Rectal smooth muscle tissue (tissue), 1 donor: ENCODE measurements at regions not wholly inside any gene's neighbourhood (a gene's known extent, or its start where the extent isn't known, plus 50 kb on each side); places are given as distances from the start of the nearest gene placed in this dataset.

Experiments used
- H3K27ac ChIP-seq: one replicate; pipeline ENCODE4 v1.7.0; 2013; ENCODE audit warnings: low read depth, low read length, inconsistent platforms
- H3K27me3 ChIP-seq: one replicate; pipeline ENCODE4 v1.7.0; 2013; ENCODE audit warnings: low read length; ENCODE audit not compliant: control insufficient read depth, insufficient read depth
- H3K36me3 ChIP-seq: one replicate; pipeline ENCODE4 v1.7.0; 2013; ENCODE audit warnings: low read length; ENCODE audit not compliant: control insufficient read depth, insufficient read depth
- H3K4me1 ChIP-seq: one replicate; pipeline ENCODE4 v1.7.0; 2013; ENCODE audit warnings: low read length; ENCODE audit not compliant: control insufficient read depth, insufficient read depth
- H3K4me3 ChIP-seq: one replicate; pipeline ENCODE4 v1.7.0; 2013; ENCODE audit warnings: low read length
- H3K9ac ChIP-seq: one replicate; pipeline ENCODE4 v1.7.0; 2013; ENCODE audit warnings: low read length

GRCh38 chr12:38540156-38540555 lies 223.6 kb downstream of the ALG10B start:
- H3K4me3 ChIP-seq: no peak overlapping the region
- no peaks in the 10 kb centered on the region for H3K36me3 ChIP-seq
- no peak overlapping the region for H3K9ac ChIP-seq
- no peak overlapping the region for H3K27ac ChIP-seq
- no peaks in the 10 kb centered on the region for H3K27me3 ChIP-seq
- no peaks in the 10 kb centered on the region for H3K4me1 ChIP-seq

DNA sequence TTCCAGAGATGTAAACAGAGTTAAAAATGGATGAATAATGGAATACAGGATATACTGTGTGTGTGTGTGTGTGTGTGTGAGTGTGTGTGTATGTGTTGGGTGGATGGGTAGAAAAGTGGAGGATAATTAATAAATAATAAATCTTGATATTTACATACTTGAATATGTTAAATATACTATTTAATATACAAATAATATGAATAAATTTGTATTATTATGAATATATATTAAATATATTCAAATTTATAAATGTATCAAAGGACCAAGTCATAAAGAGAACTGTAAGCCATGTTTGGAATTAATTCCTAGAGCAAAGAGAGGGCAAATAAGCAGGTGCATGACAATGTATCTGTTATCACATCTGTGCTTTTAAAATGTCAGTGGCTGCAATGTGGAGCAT lies 225.3 kb downstream of the ALG10B start:
- Histone ChIP-seq H3K27ac (no peak overlapping the region), H3K4me1 (no peaks in the 10 kb centered on the region), H3K9ac (no peak overlapping the region), H3K4me3 (no peak overlapping the region), H3K36me3 (no peaks in the 10 kb centered on the region), H3K27me3 (no peaks in the 10 kb centered on the region)

GRCh38 chr12:38543151-38543550 lies 226.6 kb downstream of the ALG10B start:
- Histone ChIP-seq H3K9ac (no peak overlapping the region), H3K27ac (no peak overlapping the region), H3K4me3 (no peak overlapping the region), H3K36me3 (no peaks in the 10 kb centered on the region), H3K4me1 (no peaks in the 10 kb centered on the region), H3K27me3 (no peaks in the 10 kb centered on the region)

- no peak overlapping the region for H3K9ac ChIP-seq
- H3K36me3 ChIP-seq: no peaks in the 10 kb centered on the region
- H3K27me3 ChIP-seq: no peaks in the 10 kb centered on the region
- H3K4me3 ChIP-seq: no peak overlapping the region
- peak overlapping the region; percentile 14 for H3K27ac ChIP-seq
- no peaks in the 10 kb centered on the region for H3K4me1 ChIP-seq
Observed at GRCh38 chr12:38544330-38545066, 227.9 kb downstream of the ALG10B start.

DNA sequence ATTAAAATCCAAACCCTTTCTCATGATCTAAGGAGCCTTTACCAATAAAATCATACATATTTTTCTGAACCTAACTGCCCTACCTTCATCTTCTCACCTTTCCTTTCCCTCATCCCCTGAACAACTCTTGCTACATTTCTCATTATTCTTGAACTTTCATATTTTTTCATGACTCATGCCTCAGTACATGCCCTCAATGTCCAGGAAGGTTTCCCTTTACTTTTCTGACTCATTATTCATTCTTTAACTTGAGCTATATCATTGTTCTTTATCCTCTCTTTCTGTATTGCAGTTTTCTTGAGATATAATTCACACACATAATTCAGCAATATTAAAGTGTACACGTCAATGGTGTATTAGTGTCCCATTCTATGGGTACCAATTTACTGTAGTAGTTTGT lies 231.0 kb downstream of the ALG10B start:
- Histone ChIP-seq H3K4me1 (no peaks in the 10 kb centered on the region), H3K27ac (no peak overlapping the region), H3K36me3 (no peaks in the 10 kb centered on the region), H3K9ac (no peak overlapping the region), H3K27me3 (no peaks in the 10 kb centered on the region), H3K4me3 (no peak overlapping the region)

DNA sequence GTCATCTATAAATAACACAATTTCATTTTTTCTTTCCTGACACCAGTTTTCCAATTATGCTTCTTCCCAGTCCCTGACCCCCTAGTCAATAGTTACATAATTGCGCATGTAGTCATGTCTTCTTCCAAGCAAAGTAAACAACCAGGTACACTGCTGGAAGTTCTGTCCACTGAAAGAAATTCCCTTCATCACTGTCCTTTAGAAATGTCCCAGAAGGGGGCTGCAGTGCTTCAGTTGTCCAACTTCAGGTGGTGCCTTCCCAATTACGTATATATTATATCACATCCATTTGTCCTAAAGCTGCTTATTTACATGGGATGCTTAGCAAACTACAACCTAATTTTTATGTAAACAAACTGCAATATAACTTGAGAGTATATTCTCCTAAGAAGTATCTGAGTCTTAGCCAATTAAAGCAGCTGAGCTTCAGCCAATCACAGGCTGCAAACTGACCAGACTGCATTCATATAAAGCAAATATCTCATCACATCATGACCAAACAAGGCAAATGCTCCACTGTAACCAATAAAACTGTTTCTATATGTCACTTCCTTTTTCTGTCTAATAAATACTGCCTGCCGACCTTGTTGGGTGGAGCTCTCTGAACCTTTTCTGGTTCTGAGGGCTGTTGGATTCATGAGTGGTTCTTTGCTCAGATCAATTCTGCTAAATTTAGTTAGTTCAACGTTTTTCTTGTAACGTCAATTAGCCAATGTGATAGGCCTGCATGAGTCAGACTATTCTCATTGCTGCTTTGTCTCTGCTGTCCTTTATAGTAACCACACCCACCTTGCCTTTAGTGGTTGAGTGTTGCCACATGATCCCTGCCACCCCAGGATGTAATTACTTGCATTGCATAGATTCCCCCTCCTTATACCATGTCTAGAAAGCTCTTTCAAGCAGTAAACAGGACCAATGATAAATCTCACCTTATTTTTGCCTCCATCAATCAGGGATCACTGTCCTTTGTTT lies 239.3 kb downstream of the ALG10B start:
- H3K9ac ChIP-seq: no peak overlapping the region
- no peaks in the 10 kb centered on the region for H3K27me3 ChIP-seq
- H3K4me1 ChIP-seq: peaks cover 3% of the 10 kb centered on the region
- peak overlapping the region; percentile 48 for H3K27ac ChIP-seq
- H3K36me3 ChIP-seq: no peaks in the 10 kb centered on the region
- peak overlapping the region; percentile 5 for H3K4me3 ChIP-seq

GRCh38 chr12:38556647-38557046 lies 240.1 kb downstream of the ALG10B start:
- Histone ChIP-seq H3K4me3 (no peak overlapping the region), H3K36me3 (no peaks in the 10 kb centered on the region), H3K27me3 (no peaks in the 10 kb centered on the region), H3K27ac (peak overlapping the region; percentile 48), H3K9ac (no peak overlapping the region), H3K4me1 (peaks cover 3% of the 10 kb centered on the region)

- H3K4me1 ChIP-seq: no peaks in the 10 kb centered on the region
- H3K27me3 ChIP-seq: no peaks in the 10 kb centered on the region
- H3K4me3 ChIP-seq: no peak overlapping the region
- H3K9ac ChIP-seq: no peak overlapping the region
- H3K36me3 ChIP-seq: no peaks in the 10 kb centered on the region
- H3K27ac ChIP-seq: no peak overlapping the region
Observed at GRCh38 chr12:38585086-38585485, 268.5 kb downstream of the ALG10B start.

- Histone ChIP-seq H3K4me3 (no peak overlapping the region), H3K36me3 (no peaks in the 10 kb centered on the region), H3K27ac (no peak overlapping the region), H3K9ac (no peak overlapping the region), H3K4me1 (no peaks in the 10 kb centered on the region), H3K27me3 (no peaks in the 10 kb centered on the region)
Observed at GRCh38 chr12:38586789-38587188, 270.2 kb downstream of the ALG10B start.

DNA sequence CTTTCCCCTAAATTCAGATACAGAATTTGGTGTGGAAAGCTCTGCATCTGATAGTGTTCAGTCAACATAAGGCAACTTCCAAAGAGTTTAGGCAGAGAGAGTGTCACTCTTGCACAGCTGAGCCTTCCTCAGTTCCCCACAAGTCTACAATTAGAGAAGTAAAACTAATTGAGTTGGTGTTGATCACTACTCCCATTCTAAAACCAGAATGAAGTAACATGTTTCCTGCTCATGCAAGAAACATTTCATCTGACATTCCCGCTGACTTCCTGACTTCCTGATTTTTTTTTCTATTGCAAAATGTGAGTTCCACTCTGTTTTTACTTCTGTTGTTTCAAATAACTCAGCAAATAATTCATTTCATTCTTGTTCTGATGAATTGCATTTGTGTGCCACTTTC lies 271.0 kb downstream of the ALG10B start:
- H3K9ac ChIP-seq: no peak overlapping the region
- H3K4me1 ChIP-seq: no peaks in the 10 kb centered on the region
- H3K27me3 ChIP-seq: no peaks in the 10 kb centered on the region
- no peak overlapping the region for H3K4me3 ChIP-seq
- H3K27ac ChIP-seq: no peak overlapping the region
- no peaks in the 10 kb centered on the region for H3K36me3 ChIP-seq

DNA sequence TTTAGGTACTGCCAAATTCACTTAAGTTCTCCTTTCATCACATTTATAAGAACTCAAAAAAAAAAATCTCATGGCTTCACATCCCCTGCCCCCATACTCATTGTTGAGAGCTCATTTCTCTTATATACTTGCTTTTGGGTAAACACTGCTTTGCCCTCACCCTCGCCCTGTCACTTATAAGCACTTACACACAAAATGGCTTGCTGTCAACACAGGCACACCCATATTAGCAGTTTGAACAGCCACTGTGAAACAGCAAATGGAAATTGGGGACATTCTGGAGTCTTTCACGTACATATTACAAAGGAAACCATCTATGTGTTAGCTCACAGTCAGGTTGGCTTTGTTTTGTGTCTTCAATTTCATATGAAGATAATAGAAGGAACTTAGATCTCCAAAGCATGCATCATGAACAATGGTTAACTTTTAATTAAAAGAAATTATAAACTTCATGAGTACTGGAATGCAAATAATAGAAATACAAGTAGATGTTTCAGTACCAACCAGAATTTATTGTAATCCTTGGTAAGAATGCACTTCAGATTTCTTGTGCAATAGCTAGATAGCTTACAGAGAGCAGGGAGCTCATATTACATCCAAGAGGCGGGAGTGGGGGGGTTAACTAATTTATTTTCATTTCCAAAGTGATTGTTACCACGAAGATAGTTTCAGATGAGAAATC lies 272.2 kb downstream of the ALG10B start:
- no peak overlapping the region for H3K27ac ChIP-seq

GRCh38 chr12:38589306-38589632 lies 272.7 kb downstream of the ALG10B start:
- H3K27me3 ChIP-seq: no peaks in the 10 kb centered on the region
- no peak overlapping the region for H3K9ac ChIP-seq
- no peaks in the 10 kb centered on the region for H3K4me1 ChIP-seq
- no peak overlapping the region for H3K27ac ChIP-seq
- H3K4me3 ChIP-seq: no peak overlapping the region
- H3K36me3 ChIP-seq: no peaks in the 10 kb centered on the region

More for the DNA sequence above, 272.2 kb downstream of the ALG10B start:
- no peak overlapping the region for H3K4me3 ChIP-seq
- H3K4me1 ChIP-seq: no peaks in the 10 kb centered on the region
- no peak overlapping the region for H3K9ac ChIP-seq
- no peaks in the 10 kb centered on the region for H3K27me3 ChIP-seq
- H3K36me3 ChIP-seq: no peaks in the 10 kb centered on the region
